Stimulated activated CD4-positive, alpha-beta T cell treated with anti-CD3 and anti-CD28 coated beads, Interleukin-1b, Interleukin-23, amount 100 ng/mL, for 4 hours (primary cell): ENCODE measurements at regions not wholly inside any gene's neighbourhood (a gene's known extent, or its start where the extent isn't known, plus 50 kb on each side); places are given as distances from the start of the nearest gene placed in this dataset.

ENCODE experiments used
- DNase-seq, 2 donors: peaks; one replicate each; pipeline ENCODE4 v3.0.0-alpha.2; 2020; ENCODE audit warnings: low read depth in 2 of 2

DNA sequence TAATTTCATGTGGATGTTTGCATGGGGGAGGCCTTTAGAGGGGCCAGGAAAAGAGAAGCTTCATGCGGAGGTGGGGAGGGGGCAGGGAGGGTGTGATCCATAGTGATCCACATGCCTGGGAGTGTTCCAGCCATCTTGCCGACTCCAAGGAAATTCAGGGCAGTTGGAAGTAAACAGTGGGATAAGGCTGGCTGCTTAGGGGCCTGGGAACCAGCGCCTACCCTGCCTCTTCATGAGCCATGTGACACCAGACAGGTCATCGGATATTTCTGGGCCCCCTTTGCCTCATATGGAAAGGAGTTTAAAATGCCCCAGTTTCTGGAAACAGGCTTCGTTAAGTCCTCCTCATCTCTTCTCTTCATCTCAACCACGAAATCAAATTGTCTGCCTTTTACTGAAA is 983.2 kb downstream of the BCL11B start:
- no peak for DNase-seq

DNA sequence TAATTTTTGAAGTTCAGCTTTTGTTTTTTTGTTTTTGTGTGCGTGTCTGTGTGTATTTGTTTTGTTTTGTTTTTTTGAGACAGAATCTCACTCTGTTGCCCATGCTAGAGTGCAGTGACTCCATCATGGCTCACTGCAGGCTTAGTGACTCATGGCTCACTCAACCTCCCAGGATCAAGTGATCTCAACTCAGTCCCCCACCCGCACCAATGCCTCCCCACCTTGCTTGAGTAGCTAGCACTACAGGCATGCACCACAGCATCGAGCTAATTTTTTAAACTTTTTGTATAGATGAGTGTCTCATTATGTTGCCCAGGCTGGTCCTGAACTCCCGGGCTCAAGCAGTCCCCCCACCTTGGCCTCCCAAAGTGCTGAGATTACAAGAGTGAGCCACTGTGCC is 981.4 kb downstream of the BCL11B start:
- DNase-seq, result peak; percentile 3 to 11

DNA sequence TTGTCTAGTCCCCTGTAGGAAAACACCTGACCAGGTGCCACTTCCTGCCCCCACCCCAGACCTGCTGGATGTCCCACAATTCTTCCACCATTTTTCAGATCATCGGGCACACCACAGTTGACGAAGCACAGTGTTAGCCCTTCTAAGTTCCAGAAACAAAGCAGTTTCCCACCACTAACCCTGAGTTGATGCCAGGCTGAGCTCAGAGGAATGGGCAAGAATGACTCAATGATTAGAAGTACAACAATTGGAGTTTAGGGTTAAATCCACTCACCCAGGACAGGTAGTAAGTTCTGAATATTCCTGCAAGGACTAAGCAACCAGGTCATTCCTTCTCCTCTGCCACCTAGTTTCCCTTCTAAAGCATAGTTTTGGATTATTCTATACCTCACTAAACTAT is 979.8 kb downstream of the BCL11B start:
- DNase-seq, result no peak

DNA sequence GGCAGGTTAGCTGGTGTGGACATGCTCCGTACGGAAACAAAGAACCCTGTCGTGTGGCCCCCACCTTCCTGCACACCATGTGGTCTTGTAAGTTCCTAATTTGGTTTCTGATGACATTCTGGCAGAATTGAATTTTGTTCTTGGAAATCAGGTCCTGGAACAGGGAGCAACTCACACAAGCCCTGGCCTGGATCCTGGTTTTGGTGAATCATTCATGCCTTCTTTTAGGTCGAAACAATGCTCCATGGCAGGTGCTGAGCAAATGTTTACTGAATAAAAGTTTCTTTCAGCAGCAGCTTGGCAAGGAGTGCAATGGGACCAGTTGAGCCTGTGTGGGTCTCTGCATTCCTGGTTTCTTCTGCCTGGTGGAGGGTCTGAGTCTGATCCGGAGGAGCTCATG is 978.4 kb downstream of the BCL11B start:
- DNase-seq, result no peak

DNA sequence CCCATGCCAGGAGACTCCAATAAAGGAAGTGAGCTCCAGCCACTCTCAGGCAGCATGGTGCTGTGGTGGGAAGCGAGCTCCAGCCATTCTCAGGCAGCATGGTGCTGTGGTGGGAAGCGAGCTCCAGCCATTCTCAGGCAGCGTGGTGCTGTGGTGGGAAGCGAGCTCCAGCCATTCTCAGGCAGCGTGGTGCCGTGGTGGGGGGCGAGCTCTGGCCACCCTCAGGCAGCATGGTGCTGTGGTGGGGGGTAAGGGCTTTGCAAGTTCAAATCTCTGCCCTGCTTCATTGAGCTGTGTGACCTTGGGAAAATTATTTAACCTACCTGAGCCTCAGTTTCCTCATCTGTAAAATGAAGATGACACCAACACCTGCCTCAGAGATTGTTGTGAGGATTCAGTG is 975.1 kb downstream of the BCL11B start:
- no peak for DNase-seq

DNA sequence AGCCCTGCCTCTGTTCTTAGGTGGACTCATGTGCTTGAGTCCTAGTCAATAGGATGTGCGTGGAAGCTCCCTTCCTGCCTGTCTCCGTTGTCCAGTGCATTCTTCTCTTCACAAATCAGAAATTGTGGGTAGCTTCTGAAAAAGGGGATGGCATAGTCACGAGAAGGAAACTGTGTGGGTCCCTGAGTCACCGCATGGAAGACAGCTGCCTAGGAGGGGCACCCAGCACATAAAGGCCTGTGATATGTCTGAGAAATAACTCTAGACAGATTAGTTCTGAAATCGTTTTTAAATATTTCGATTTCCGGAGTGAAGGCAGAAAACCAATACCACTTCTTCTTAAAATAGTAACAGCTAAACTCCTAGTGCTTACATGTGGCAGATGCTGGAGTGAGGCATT is 974.4 kb downstream of the BCL11B start:
- DNase-seq, result no peak

DNA sequence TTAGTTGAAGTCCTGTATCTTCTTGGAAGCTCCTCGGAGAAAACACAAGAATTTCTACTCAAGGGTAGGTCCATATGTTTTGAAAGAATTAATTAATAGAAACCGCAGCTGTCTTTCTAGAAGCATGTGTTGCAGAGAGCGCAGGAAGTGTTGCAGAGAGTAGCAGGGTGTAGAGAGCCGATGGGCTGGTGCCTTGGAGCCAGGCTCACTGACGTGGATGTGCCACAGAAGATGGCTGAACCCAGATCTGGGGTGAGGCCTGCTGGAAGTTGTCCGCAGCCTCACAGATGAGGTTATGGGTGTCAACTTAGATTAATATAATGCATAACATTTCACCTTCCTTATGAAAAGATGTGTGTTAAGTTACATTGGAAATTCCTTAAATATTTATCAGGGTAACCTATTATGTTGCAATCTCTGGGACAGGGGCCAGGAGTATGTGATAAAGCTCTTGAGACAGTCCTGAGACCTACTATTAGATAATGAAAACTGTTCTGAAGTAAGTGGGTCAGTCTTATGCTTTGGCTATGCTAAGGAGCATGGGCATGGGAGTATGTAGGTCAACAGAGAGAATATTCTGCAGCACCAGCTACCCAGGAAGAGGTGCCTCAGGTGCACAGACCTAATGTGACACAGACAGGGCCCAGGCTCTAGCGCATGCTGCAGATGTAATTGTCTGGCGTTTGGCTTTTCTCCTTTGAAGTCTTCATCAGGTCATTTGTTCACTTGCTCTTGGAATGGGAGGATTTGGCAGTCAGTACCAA is 973.3 kb downstream of the BCL11B start:
- no peak for DNase-seq

DNA sequence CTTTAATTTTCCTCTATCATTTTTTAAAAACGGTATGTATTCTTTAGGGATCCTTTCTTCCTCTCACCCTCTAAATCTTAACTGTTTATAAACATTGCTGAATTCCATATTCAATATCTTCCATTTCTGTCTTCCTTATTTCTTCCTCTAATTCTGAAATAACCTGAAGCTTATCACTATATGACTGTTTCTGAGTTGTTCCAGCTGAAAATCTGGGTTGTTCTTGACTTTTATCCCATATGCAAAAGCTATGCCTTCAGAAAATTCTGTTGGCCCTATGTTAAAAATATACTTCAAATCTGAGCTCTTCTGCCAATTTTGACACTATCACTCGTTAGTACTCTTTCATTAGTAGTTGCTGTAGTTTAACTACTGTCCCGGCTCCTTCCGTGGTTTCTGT is 970.3 kb downstream of the BCL11B start:
- no peak for DNase-seq

DNA sequence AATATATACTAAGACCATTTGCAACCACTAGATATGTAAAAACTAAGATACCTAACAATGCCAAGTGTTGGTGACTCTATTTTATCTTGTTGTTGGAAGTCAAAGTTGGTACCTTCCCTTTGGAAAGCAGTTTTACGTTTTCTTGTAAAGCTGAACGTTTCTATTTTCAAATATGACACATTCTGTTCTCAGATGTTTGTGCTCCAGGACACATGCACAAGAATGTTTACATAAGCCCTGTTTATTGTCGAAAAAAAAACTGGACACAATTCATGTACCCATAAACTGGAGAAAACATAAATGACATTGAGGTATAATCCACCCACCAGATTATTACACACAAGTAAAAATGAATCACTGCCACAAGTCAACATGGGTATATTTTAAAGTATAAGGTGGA is 967.4 kb downstream of the BCL11B start:
- DNase-seq, result no peak

DNA sequence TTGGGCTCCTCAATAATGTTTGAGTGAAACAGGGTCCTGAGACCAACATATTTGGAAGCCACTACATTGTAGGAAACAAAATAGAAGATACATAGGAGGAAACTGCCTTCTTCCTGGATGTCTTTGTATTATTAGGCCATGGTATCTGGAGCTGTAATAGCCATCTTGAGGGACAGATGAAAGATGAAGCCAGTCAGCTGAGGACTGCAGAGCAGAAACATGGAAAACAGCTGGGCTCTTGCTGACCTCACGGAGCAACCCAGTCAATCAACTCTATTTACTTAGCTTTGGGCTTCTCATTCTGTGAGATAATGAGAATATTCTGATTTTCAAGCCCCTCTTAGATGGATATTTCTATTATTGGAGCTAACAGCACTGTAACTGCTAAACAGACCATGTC is 962.4 kb downstream of the BCL11B start:
- no peak for DNase-seq

DNA sequence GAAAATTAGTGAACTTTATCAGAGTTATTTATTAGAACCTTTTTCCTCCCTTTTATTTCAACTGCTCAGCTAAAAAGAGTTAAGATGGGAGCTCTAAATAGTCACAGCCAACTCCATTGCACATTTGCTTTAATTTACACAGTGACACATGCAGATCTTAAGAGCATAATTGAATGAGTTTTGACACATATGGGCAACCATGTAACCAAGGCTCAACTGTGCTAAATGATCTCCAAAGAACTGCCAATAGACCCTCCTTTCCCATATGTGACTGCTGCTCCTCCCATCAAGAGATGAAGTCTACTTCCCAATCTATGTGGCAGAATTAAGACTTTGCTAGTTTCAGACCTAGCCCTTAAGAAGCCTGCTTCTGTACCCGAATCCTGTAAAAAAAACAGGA is 960.0 kb downstream of the BCL11B start:
- no peak for DNase-seq

DNA sequence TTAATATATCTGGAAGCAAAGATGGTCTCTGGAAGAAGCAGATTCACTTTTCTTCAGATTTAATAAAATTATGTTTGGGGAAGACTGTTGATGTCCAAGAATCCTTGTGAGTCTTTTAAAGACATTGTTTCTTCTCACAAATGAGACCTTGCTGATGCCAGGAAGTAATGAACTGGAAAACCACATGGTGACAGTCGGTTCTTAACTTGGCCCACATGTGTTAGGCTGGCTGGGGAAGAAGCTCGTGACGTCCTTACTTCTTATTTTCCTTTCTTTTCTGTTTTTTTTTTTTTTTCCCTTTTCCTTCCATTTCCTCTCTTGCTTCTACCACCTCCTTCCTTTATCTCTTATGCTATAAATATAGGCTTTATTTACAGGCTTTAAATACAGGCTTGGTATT is 950.2 kb downstream of the BCL11B start:
- DNase-seq, result no peak

DNA sequence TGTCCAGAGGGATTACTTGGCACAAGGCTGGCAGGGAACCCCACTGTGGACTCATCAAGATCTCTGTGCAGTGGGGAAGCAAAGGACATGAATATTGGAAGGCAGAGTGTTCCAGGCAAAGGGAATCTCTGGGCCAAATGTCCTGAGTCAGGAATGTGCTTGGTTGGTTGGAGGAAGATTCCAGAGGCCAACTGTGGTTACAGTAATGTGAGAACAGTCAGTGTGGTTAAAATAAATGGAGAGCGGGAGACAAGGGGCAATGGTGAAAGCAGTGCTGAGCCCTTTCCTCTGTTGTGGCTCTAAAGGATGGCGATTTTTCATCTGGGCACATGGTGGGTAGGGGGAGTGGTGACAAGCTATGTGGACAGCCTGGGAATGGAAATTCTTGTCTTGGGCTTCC is 948.2 kb downstream of the BCL11B start:
- no peak for DNase-seq

DNA sequence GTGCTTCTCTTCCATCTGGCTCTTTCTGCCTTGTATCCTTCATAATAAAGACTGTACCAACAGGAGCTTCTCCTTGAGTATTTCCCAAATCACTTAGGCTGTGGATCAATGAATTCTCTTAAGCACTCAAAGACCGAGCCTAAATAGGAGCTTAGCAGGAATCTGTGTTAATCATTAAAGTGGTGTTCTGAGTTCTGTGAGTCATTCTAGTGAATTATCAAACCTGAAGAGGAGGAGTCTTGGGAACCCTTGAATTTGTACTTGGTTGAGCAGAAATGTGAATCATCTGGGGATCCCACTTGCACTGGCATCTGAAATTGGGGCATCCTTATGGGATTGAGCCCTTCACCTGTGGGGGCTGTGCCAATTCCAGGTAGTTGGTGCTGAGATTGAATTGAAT is 946.2 kb downstream of the BCL11B start:
- no peak for DNase-seq

DNA sequence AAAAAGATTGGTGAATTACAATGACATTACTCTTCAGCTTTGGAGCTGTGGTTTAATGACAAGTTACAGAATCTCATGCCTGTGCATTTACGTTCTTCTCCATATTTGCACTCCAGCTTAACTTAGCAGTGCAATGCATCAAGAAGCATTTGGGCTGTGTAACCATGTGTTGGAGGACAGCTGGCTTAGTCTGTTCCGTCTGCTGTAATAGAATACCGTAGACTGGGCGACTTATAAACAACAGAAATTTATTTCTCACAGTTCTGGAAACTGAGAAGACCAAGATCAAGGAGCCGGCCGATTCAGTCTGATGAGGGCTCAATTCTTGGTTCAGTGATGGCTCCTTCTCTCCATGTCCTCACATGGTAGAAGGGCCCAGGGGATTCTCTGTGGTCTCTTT is 943.5 kb downstream of the BCL11B start:
- DNase-seq, result no peak

DNA sequence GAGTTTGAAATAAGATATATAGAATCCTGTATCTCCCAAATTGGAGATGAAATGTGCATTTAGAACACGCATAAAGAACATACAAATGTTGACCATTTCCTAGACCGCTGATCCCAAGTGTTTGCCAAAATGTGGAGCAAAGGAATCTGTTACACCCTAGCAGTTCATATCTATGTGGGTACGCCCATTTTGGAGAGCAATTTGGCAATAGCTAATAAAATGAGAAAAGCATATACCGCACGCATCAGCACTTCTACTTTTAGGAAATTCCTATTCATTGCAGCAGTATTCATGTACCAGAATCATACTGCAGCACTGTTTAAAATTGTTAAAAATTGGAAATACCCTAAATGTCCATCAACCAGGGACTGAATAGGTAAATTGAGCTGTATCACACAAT is 937.8 kb downstream of the BCL11B start:
- no peak for DNase-seq

DNA sequence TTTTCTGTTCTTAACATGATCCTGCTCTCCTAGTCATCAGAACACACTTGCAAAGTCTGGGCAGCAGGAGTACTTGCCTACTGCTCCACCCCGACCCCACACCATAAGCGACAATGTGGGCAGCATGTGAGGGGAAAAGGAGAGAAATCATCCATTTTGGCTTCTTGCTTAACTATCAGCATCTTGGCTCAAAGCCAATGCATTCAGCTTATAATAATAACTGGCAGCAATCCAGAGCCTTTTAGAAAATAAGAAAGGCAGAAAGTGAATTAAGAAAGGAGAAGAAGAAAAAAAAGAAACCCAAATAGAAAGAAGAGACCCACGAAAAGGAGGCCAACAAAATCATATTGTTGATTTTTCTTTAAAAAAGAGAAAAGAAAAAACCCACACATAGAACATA is 930.8 kb downstream of the BCL11B start:
- no peak for DNase-seq

DNA sequence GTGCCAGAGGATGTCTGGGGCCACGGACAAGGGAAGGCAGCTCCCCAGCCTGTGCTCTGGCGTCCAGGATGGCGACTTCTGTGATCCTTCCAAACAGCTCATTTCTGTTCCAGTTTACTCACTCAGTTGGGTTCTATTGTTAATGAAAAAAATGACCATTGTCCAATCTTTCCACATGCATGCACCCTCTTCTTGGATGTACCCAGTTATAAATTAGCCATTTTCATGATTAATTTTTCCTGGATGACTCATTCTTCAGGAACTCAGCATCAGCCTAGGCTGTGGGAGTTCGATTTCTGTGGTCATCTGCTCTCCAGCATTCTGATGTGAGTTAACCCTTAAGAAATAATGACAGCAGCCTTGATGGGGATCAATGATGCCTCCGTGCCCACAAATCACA is 926.8 kb downstream of the BCL11B start:
- DNase-seq, result no peak

DNA sequence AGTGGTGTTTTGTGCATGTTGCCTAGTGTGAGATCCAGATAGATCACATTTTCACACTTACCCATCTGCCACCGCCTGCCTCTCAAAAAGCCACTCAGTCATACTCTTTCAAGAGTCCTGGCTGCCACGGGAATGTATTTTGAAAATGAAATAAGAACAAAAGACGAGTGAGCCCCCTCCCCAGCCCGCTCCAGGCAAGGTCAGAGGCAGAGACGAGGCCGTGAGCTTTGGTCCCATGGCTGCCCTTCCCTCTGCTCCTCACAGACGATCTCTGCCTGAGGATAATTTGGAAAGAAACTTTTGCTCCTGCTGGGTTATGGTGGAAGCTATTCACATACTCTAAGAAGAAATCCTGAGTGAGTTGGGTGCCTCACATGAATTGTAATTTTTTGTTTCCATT is 924.3 kb downstream of the BCL11B start:
- no peak for DNase-seq

DNA sequence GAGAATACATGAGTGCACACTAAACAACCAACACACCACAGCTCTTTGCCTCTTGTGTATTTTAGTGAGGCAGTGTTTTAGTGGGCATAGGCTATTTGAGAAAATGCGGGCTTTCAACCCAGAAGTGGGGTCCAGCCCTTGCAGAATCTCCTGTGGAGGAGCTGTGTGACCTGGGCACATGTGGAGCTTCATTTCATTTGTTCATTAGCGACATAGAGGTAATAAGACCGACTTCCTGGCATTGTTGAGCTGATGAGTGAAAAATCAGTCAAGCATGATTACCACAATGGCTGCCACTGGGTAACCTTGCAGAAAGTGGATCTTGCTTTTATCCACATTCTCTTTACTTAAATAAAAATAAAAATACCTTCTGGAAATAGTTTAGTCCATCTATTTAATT is 923.5 kb downstream of the BCL11B start:
- DNase-seq, result no peak

DNA sequence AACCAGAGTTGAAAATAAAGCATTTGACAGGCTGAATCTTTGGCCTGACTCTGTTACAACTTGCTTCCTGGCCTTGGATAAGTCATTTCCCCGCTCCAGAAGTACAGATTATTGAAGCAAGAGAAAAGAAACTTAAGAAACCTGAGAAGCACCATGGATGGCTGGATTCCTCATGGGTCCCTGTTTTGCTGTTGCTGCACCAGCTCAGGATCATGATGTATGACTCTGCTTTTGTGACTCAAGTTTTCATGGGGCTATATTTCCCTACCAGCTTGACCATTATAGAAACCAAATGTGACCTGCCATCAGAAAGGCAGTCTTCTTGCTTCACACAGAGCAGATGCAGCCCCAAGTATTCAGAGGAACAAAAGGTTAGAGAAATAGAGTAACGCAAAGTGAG is 921.8 kb downstream of the BCL11B start:
- no peak for DNase-seq

DNA sequence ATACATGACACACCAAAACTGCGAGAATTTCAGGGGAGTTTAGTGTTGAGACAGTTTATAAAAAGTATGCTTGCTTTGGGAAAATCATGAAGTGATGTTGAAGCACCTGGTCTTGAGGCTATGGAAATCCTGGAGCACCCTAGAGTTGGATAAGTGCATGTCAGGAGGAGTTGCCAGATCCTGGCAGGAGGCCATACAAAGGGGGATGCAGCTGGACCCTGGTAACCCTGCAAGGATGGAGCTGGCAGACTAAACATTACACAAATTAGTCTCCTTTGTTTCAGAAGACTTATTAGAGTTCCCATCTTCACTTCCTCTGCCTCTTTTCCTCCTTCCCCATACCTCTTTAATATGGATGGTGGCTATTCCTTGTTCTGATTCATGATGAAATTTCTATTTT is 907.0 kb downstream of the BCL11B start:
- DNase-seq, result no peak

DNA sequence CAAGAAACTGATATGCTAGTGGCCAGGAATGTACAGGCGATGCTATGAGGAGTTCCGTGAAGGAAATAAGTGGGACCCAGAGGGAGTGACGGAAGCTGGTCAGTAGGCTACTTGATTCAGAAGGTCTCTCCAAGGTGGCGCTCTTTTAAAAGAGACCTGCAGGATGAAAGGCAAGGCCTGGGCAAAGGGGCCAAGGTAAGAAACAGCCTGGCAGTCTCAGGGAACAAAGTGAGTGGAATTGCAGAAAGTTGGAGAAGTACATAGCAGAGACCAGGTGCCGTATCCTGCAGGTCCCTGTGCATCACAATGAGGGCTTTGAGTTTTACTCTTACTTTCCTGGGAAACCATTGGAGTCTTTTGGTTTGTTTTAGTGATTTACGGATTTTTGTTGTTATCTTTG is 905.6 kb downstream of the BCL11B start:
- no peak for DNase-seq

DNA sequence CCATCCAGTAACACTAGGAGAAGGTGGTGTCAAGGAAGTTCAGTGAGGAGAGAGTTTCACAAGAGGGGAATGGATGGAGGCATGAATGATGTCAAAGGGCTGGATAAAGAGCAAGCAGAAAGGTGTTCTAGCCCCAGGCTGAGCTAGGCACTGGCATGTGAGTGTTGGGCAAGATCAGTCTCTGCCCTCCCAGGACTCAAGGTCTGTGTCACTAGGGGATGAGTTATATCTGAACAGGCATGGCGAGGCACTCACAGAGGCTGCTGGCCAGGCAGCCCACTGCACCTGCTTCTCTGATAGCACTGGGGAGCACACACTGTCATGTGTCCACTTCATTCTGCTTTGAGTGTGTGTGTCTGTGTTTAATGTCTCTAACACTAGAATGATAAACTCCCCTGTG is 903.8 kb downstream of the BCL11B start:
- DNase-seq, result no peak
